HG03469 (cell line): ENCODE measurements at regions not wholly inside any gene's neighbourhood (a gene's known extent, or its start where the extent isn't known, plus 50 kb on each side); places are given as distances from the start of the nearest gene placed in this dataset.

Experiments used
- ATAC-seq: cut with Tn5 transposase; IDR thresholded peaks from one replicate; pipeline ENCODE4 v1.9.1; 2021; ENCODE audit warnings: mild to moderate bottlenecking, moderate library complexity, moderate number of reproducible peaks; ENCODE audit not compliant: unreplicated experiment

DNA sequence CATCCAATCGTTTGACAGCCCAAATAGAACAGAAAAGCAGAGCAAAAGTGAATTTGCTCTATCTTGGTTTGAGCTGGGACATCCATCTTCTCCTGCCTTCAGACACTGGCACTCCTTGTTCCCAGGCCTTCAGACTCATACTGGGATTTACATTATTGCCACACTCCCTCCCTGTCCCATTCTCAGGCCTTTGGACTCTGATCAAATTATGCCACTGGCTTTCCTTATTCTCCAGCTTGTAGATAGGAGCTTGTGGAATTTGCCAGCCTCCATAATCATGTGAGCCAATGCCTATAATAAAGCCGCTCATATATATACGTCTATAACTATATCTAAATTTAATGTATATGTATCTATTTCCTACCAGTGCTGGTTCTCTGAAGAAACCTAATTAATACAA is 568.3 kb upstream of the KIRREL3 start:
- ATAC-seq, result no peak

DNA sequence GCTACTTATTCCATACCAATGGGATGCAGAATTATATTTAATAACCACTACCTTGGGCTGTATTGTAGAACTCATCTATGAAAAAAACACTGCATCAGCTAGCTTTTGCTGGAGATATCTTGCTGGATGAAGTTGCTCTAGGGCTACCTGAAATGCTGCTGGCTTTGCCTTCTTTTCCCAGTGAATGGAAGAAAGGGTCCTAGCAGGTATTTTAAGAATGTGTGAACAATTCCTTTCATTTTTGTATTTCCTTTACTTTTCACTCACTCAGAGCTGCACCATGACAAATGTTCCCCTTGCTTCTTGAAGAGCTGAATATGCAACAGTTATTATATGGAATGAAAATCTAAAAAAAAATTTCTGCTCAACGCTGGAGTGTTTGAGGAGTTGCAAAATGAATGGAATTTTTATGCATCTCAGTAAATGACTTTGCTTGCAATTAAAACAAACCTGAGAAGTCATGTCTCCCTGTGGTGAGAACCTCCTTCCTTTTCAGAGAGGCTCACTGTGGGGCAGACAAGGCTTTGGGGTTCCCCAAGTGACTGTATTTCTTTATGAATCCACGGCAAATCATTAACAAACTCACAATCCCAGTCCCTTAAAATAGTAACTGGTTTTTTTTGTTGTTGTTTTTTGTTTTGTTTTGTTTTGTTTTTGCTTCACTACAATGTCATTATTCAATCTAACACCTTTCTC is 566.8 kb upstream of the KIRREL3 start:
- ATAC-seq, result no peak

DNA sequence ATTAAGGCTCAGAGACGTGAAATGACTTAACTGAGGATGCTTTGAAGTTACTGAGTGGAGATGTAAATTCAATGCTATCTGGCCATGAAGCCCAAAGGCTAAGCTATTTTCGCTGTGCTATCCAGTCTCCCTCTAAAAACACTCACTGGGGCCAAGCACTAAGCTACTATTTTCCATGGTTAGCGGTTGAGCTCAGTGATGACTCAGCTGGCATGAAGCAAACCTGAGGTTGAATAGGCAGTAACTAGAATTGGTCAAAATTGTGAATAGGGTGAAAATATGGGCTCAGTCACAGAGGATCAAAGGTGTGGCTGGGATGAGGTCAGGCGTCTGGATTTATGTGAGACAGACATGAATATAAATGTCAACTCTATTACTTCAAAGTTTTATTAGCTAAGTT is 564.2 kb upstream of the KIRREL3 start:
- ATAC-seq, result no peak

DNA sequence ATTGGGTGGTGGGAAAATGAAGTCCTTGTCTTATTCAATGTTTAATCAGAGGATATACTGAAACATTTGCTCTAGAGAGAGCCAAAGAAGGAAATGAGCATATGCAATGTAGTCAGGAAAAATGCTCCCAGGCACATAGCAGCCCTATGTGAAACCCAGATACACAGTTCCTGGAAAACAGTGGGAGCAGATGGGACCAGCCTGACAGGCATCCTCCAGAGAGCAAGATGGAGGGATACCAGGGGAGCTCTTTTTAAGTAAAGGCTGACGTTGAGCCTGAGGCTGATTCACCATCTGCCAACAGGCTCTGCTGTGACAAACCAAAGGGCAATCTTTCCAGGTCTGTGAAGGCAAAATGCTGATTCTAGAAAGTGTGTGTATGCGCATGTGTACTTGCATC is 559.4 kb upstream of the KIRREL3 start:
- no peak for ATAC-seq

DNA sequence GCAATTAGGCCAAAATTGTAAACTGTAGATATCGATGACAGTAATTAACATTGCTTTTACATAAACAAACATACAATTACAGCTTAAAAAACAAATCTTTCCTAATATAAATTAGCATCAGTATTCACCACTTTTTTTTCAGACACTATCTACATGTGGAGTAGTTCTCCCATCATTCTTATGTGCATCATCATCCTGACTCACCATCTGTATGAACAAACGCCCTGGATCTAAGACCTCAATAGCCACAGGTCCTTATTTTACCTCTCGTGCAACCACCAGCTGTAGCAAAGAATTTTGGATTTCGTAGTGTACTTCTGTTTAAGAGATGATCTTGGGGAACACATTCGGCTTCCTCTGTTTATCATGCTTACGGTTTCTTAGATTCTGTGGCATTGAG is 551.9 kb upstream of the KIRREL3 start:
- ATAC-seq, result no peak

DNA sequence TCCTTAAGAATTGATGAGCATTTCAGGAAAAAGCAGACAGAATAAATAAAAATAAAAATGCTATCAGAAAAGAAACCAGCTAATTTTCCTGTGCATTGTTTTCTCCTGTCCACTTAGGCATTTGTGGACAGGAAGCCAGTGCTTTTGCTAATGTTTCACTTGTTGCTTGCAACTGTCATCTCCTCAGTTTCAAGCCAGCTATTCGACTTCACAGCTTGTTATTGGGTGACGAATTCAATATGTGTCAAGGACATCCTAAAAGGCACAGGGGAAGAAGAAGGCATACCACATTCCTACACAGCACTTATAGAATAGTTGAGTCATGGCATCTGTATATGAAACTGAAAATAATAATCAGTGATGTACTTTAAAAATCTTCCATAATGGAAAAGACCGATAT is 530.6 kb upstream of the KIRREL3 start:
- no peak for ATAC-seq

DNA sequence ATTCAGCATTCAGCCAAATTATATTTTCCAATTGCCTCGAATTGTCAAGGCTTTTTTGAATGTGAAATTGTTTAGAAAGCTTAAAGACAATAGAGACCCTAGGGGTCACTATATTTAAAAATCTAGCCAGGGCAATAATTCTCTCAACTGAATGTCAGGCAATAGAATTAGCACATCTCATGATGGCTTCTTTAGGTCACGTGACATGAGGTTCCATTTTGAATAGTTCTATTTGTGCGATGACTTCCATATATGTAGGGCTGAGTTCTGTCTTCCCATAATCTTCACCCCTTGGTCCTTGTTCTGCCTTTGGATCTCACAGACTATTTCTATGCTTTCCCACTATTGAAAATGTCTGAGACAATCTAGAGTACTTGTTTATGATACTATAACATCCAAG is 527.7 kb upstream of the KIRREL3 start:
- ATAC-seq, result no peak

DNA sequence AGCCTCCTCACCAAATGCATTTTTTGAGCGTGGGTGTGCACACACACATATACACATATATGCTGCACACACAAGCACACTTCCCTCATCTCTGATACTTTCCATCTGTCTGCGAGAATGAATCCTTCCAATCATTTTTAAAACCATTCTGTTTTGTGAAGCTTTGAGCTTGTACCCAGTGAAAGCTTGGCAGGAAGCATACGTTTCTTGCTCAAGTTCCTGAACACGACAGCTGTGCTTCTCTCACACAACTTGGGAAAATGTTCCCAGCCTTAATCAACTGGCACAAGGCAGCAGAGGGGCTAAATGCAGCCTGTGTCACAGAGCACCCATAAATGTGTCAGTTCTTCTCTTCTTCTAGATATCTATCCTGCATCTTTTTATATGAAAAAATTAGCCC is 524.0 kb upstream of the KIRREL3 start:
- no peak for ATAC-seq

DNA sequence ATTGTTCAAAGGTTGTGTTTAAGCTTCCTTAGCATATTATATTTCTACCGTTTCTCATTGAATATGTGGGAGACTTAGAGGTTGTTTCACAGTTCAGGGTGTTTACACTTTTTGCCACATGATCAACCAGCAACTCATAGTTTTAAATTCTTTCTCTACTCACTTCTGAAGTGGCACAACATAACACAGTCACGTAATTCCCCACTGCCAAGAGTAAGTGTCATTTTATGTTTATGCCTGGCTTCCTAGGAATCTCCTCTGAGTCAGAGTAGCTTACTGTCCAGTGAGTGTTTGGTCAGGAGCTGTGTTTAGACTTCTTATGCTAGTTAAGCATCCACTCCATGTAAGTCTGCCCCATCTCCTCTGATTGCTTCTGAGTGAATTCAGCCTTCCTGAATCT is 520.8 kb upstream of the KIRREL3 start:
- ATAC-seq, result no peak

DNA sequence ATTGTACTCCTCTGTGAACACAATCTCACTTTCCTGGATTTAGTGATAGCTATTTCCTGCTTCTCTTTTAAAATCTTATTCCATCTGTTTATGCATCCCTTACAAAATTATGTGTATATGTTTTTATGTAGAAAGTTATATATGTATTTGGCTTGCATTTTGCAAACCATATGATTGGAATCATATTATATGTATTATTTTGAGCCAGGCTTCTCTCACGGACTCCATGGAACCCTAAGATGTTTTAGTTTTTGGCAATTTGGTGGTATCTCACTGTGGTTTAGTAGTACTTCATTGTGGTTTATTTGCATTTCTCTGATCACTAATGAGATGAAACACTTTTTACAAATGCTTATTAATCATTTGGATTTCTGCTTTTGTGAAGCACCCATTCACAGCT is 507.3 kb upstream of the KIRREL3 start:
- ATAC-seq, result no peak

DNA sequence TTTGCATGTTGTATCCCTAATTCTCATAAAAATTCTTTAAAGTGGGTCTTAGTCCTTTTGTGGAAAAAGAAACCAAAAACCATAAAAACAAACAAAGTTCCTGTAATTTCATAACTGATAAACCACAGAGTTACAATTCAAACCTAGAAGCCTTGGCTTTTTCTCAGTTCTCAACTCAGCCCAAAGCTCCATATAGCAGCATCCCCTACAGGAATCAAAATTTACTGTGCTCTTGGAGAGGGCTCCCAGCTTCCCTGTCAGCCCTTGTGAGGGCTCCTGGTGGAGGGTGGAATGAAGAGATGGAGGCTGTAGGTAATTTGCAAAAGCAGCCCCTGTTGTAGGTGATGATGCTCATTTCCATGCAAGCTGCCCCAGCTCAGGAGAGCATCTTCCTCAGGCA is 506.1 kb upstream of the KIRREL3 start:
- ATAC-seq, result no peak

DNA sequence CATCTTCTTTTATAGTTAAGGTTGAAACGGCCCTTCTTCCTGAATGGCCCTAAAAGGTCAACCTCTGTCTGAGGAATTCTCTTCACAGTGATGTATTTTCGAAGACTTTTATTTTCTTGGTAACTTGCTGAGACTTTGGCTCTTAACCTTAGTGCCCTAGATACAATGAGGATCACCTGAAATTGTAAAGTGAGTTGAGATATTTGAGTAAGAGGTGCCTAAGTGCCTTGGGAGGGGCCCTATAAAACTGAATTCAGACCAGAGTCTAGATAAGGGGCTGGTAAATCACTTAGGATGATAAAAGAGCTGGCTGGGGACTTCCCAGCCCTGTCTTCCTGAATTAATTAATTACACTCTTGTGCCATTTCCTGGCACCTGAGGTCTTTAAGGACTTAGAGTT is 505.6 kb upstream of the KIRREL3 start:
- ATAC-seq, result no peak

DNA sequence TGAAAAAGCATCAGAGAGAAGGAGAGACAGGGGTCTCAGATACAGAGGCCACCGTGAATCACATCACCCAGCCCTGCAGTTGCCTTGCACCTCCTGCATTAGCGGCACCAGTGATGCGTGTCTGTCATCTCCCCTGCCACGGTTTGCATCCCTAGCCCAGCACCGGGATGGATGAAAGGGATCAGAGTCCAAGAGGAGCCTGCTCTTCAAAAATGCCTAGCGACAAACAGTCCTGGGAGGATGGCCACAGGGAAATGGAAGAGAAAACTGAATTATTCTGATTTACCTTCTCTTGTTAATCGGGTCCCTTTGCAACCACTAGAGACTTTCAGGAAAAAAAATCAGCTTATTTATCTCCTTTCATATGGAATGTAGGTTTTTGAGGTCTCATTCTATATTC is 495.6 kb upstream of the KIRREL3 start:
- no peak for ATAC-seq

DNA sequence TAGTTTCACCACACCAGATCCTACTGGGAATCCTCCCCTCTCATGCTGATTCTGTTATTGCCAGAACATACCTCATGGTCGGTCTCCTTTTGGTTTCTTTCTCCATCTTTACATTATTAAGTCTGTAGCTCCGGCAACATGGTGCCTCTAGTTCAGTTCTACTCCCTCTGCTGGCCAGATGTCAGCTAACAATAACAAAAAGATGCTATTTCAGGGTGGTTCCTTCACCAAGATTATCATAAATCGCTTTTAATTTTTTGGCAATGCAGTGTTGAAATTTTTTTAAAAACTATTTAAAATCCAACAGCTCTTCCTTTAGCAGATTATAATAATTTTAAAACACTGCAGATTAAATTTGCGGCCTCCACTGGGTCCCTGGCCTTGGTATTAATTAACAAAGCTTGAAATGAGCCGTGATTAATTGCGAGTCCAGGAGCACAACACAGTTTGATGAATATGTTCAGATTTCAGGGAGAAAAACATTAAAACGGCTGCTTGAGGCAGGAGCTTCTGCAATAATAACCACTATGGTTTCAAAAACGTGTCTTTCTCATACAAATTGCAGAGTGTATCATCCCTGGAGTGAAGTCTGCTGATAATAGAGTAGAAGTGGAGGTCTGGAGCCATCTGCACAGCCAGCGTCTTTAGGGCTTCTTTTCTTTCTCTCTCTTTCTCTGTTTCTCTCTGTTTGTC is 492.9 kb upstream of the KIRREL3 start:
- no peak for ATAC-seq

DNA sequence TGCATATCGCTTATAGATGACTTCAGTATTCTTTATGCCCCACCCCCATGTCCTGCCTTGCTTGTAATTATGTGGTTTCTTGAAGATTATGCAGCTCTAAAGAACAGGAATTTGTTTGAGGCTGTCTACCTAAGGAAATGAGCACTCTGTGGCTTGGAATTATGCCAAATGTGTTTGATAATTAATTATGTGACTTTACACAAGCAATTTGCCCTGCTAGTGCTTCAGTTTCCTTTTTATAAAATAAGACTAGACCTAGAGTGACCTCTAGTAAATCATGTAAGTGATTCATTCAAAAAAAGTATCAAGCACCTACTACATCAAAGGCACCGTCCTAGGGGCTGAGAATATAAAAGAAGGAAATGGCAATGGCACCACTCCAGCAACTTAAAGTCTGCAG is 491.5 kb upstream of the KIRREL3 start:
- ATAC-seq, result no peak

DNA sequence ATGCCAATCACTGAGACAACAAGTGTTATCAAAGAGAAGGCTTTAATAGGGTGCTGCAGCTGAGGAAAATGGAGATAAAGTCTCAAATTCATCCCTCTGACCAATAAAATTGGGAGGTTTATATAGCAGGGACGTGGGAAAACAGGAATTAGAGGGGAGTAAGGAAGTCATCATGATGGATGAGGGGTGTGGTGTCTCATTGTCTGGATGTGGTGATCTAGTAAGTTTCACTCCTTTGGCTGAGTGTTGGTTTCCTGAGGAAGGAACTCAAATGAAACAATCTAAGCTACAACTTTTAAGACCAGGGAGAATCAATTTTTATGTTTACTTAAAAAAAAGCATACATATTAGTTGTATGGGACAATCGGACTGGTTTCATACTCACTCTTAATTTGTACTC is 491.0 kb upstream of the KIRREL3 start:
- ATAC-seq, result no peak

DNA sequence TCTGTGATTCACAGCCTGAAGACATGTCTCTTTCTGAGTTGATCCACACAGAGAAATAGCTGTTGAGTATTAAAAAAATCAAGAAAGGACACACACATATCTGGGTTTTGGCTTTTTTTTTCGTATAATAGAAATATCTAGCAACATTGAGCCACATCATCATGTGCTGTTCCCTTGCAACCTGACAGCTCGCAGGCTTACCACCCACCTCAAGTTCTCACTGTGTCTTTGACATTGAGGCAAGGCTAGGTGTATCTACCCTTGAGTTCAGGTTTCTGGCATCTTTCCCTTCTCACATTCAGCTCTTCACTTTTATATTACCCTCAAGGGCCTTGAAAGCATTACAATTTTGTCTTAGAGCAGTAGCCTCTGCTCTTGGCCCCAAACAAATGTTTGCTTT is 490.3 kb upstream of the KIRREL3 start:
- no peak for ATAC-seq

DNA sequence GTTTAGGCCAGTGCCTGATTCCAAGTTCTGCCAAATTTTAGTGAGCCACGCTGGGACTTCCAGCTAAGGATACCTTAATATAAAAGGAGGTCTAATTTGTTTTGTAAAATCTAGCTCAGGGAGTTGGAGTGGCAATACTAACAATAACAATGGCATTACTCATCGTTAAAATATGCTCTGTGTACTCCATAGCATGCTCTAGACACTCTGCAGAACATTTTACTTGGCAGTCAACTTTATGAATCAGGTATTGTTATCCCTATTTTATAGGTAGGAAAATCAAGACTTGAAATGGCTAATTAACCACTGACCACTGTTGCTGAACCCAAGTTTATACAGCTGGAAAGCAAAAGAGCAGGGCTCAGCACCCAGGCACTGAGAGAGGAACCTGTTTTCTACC is 485.0 kb upstream of the KIRREL3 start:
- ATAC-seq, result no peak

DNA sequence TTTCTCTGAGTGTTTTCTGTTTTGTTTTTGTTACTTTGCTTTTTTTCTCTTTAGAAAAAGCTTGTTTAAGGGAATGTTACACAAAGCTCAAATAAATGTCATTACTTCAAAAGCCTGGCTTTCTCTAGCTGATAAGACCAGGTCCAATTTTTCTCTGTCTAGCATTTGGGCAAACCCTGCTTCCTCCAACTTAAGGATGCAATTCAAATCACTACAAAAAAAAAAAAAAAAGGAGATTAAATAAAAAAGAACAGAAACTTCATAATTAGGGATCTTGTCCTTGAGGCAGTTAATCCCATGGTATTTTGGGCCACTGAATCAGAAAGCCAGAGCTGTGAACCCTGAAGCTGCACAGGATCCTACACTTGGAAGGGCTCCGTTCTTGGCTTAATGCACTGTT is 480.8 kb upstream of the KIRREL3 start:
- no peak for ATAC-seq

DNA sequence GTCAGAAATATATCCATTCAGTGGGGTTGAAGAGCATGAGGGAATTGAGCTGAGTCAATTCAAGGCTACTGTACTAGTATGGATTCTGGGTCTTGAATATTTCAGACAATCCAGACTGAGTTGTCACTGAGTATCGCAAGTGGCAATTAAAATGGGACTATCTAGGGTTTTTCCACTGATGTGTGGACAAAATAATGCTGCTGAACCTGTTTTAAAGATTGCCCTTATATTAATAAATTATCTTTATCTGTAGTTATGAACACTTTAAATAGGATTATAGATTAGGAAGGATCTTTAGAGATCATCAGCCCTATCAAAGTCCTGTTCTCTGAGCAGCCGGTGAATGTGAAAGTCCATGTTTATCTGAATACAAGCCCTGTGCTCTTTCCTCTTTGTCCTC is 478.3 kb upstream of the KIRREL3 start:
- ATAC-seq, result no peak

DNA sequence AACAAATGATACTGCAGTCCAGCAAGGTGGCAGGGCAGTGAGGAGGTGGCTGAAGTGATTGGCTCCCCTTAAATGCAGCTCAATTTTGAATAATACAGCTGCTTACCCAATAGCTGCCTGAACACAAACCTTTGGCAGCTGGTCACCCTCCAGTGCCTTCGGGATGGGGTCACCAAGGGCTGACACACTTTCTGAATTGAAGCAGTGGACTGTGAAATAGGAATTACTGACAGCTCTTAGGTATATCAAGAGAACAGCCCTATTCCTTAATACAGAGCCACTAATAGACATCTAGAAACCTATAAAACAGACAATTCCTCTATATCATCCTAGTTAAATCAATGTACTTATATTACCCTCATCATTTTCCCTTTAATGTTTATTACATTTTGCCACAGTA is 474.2 kb upstream of the KIRREL3 start:
- ATAC-seq, result no peak

DNA sequence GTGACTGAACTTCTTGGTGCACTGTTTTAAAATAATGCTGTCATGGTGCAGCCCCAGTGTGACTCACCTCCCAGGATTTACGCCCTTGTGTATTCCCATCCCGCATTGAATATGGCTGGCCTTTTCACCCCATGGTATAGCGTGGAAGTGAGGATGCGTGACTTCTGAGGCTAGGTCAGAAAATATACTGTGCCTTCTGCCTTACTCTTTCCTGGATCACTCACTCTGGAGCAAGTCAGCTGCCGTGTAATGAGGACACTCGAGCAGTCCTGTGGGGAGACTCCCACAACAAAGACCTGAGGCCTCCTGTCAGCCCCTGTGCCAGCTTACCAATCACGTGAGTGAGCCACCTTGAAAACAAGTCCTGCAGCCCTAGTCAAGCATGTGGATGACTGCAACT is 471.9 kb upstream of the KIRREL3 start:
- no peak for ATAC-seq

DNA sequence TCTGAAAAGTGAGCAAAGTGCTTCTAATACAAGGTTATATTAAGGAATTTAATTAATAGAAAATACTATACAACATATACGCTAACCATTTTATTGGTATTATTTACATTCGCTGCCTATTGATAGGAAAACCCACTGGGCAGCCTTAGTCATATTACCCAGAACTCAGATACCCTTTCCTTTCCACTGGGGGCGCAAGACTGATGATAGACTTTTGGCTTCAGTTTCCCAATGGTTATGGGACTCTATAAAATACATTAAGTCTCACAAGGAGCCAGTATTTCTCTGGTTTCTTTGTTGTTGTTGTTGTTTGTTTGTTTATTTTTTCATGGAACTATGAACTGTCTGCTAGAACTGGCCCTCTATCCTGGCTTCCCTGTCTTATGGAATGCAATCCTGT is 471.1 kb upstream of the KIRREL3 start:
- ATAC-seq, result no peak
